Tibial nerve (tissue), 4 donors: ENCODE measurements at regions not wholly inside any gene's neighbourhood (a gene's known extent, or its start where the extent isn't known, plus 50 kb on each side); places are given as distances from the start of the nearest gene placed in this dataset.

Experiments
- EP300 ChIP-seq, 2 donors: sonication (generic); formaldehyde crosslinking; IDR thresholded peaks; one replicate each; pipeline ENCODE4 v1.6.1; 2017; ENCODE audit warnings: antibody characterized with exemption in 2 of 2, mild to moderate bottlenecking in 1 of 2
- POLR2A ChIP-seq, 2 donors: fragments of 450-650 bp; IDR thresholded peaks; one replicate each; pipeline ENCODE4 v1.6.1; 2017; ENCODE audit warnings: antibody characterized with exemption in 2 of 2, mild to moderate bottlenecking in 2 of 2, moderate library complexity in 2 of 2
- TF ChIP-seq, protein P1 (sequence below), 5 experiments: fragments of 200-600 bp in 3 of 5; fragments of 450-650 bp in 2 of 5; sonication (generic) in 3 of 5; IDR thresholded peaks; one replicate each; pipeline ENCODE4 v1.5.1; 2016 to 2019; ENCODE audit warnings: antibody characterized with exemption in 5 of 5, mild to moderate bottlenecking in 3 of 5, moderate library complexity in 2 of 5

DNA sequence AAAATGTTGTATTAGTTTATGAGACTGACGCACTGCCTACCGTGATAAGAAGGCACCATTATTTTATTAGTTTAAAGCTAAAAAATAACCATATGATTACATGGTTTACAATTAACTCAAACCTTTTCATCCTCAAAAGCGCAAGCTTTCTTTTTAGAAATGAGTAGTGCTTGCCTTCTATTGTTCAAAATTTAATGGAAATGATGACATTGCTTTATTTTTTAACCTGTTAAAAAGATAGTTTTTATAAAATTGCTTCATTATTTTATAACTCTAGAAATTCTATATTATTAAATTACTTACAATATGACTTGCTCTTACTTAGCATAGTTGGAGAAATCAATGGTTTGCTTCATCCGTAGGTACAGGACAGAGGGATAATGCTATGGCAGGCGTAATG lies 78.7 kb upstream of the HDDC2 start:
- TF ChIP-seq, protein P1, sequence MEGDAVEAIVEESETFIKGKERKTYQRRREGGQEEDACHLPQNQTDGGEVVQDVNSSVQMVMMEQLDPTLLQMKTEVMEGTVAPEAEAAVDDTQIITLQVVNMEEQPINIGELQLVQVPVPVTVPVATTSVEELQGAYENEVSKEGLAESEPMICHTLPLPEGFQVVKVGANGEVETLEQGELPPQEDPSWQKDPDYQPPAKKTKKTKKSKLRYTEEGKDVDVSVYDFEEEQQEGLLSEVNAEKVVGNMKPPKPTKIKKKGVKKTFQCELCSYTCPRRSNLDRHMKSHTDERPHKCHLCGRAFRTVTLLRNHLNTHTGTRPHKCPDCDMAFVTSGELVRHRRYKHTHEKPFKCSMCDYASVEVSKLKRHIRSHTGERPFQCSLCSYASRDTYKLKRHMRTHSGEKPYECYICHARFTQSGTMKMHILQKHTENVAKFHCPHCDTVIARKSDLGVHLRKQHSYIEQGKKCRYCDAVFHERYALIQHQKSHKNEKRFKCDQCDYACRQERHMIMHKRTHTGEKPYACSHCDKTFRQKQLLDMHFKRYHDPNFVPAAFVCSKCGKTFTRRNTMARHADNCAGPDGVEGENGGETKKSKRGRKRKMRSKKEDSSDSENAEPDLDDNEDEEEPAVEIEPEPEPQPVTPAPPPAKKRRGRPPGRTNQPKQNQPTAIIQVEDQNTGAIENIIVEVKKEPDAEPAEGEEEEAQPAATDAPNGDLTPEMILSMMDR (IDR thresholded peaks at IDR 0.05) = no peak
- no peak for TF ChIP-seq EP300 (IDR thresholded peaks at IDR 0.05)
- TF ChIP-seq POLR2A (IDR thresholded peaks at IDR 0.05) = no peak
